Neural cell (in vitro differentiated cells): ENCODE measurements at regions not wholly inside any gene's neighbourhood (a gene's known extent, or its start where the extent isn't known, plus 50 kb on each side); places are given as distances from the start of the nearest gene placed in this dataset.

Source experiments
- H2AFZ ChIP-seq: fragments of 200-600, 300-800 bp; sonication (generic), shearing (Covaris generic); 2 replicates; pipeline ENCODE4 v1.6.0; 2014; ENCODE audit warnings: low read depth, mild to moderate bottlenecking, antibody characterized with exemption, low read length, moderate library complexity
- H3F3A ChIP-seq: fragments of 200-600 bp; shearing (Covaris generic); 2 replicates; pipeline ENCODE4 v1.6.1; 2016; ENCODE audit warnings: mild to moderate bottlenecking, moderate library complexity, mixed read lengths, antibody characterized with exemption, low read length; ENCODE audit not compliant: insufficient read depth, poor library complexity, severe bottlenecking
- H3K27ac ChIP-seq: fragments of 200-600, 300-800 bp; sonication (generic), shearing (Covaris generic); 2 replicates; pipeline ENCODE4 v1.5.1; 2014; ENCODE audit warnings: mild to moderate bottlenecking, low read length, moderate library complexity
- H3K27me3 ChIP-seq: fragments of 300-800, 200-600 bp; sonication (generic), shearing (Covaris generic); 2 replicates; pipeline ENCODE4 v1.6.0; 2014; ENCODE audit warnings: mild to moderate bottlenecking, low read depth, low read length, moderate library complexity; ENCODE audit not compliant: insufficient read depth
- H3K36me3 ChIP-seq: fragments of 300-800, 200-600 bp; sonication (generic), shearing (Covaris generic); 2 replicates; pipeline ENCODE4 v1.5.1; 2014; ENCODE audit warnings: mild to moderate bottlenecking, antibody characterized with exemption, low read length, moderate library complexity; ENCODE audit not compliant: insufficient read depth
- H3K4me2 ChIP-seq: fragments of 300-800, 200-600 bp; sonication (generic), shearing (Covaris generic); 2 replicates; pipeline ENCODE4 v1.6.0; 2014; ENCODE audit warnings: mild to moderate bottlenecking, low read length
- H3K4me3 ChIP-seq: fragments of 300-800, 200-600 bp; sonication (generic), shearing (Covaris generic); 2 replicates; pipeline ENCODE4 v1.5.1; 2014; ENCODE audit warnings: mild to moderate bottlenecking, low read length, moderate library complexity
- H3K79me2 ChIP-seq: fragments of 200-600 bp; shearing (Covaris generic); replicated peaks from 2 replicates; pipeline ENCODE4 v1.6.0; 2014; ENCODE audit warnings: mild to moderate bottlenecking, low read length, moderate library complexity; ENCODE audit not compliant: insufficient read depth
- H3K9ac ChIP-seq: fragments of 300-800, 200-600 bp; sonication (generic), shearing (Covaris generic); 2 replicates; pipeline ENCODE4 v1.6.1; 2016; ENCODE audit warnings: mild to moderate bottlenecking, low read length, mixed read lengths
- H3K9me2 ChIP-seq: fragments of 200-600 bp; shearing (Covaris generic); 2 replicates; pipeline ENCODE4 v1.6.1; 2016; ENCODE audit warnings: mild to moderate bottlenecking, low read length, mixed read lengths; ENCODE audit not compliant: insufficient read depth
- H3K9me3 ChIP-seq: fragments of 200-600, 300-800 bp; sonication (generic), shearing (Covaris generic); 2 replicates; pipeline ENCODE4 v1.6.1; 2016; ENCODE audit warnings: mild to moderate bottlenecking, mixed run types, low read length, moderate library complexity, mixed read lengths
- H4K20me1 ChIP-seq: fragments of 200-600 bp; shearing (Covaris generic); 2 replicates; pipeline ENCODE4 v1.6.1; 2016; ENCODE audit warnings: mild to moderate bottlenecking, mixed run types; ENCODE audit not compliant: insufficient read depth
- EP300 ChIP-seq: fragments of 450-650 bp; conservative IDR thresholded peaks from 2 replicates; pipeline ENCODE4 v1.6.1; 2014; ENCODE audit warnings: antibody characterized with exemption, mild to moderate bottlenecking, moderate library complexity; ENCODE audit not compliant: poor library complexity, severe bottlenecking
- EZH2 ChIP-seq: fragments of 200-600, 300-800 bp; shearing (Covaris generic), sonication (generic); IDR thresholded peaks from 2 replicates; pipeline ENCODE4 v1.6.1; 2014; ENCODE audit warnings: antibody characterized with exemption, low read length, borderline replicate concordance, mild to moderate bottlenecking; ENCODE audit not compliant: insufficient read depth, poor library complexity, severe bottlenecking
- MXI1 ChIP-seq: fragments of 450-650 bp; conservative IDR thresholded peaks from 2 replicates; pipeline ENCODE4 v1.6.1; 2014; ENCODE audit warnings: antibody characterized with exemption, mild to moderate bottlenecking; ENCODE audit not compliant: poor library complexity, severe bottlenecking
- POLR2AphosphoS5 ChIP-seq: IDR thresholded peaks from 2 replicates; pipeline ENCODE4 v1.6.1; 2012
- RAD21 ChIP-seq: fragments of 450-650 bp; conservative IDR thresholded peaks from 2 replicates; pipeline ENCODE4 v1.6.1; 2014; ENCODE audit warnings: antibody characterized with exemption, mild to moderate bottlenecking, moderate library complexity
- SMC3 ChIP-seq: fragments of 450-650 bp; conservative IDR thresholded peaks from 2 replicates; pipeline ENCODE4 v1.6.1; 2014; ENCODE audit warnings: antibody characterized with exemption, mild to moderate bottlenecking, moderate library complexity; ENCODE audit not compliant: poor library complexity
- TAF1 ChIP-seq: IDR thresholded peaks from 2 replicates; pipeline ENCODE4 v1.6.1; 2012; ENCODE audit warnings: low read depth
- TF ChIP-seq, protein P1 (sequence below): fragments of 450-650 bp; IDR thresholded peaks from 2 replicates; pipeline ENCODE4 v1.5.1; 2014; ENCODE audit warnings: antibody characterized with exemption, mild to moderate bottlenecking, moderate library complexity; ENCODE audit not compliant: poor library complexity, severe bottlenecking
- TF ChIP-seq, protein P2 (sequence below): IDR thresholded peaks from 2 replicates; pipeline ENCODE4 v1.6.1; 2012; ENCODE audit warnings: borderline replicate concordance

DNA sequence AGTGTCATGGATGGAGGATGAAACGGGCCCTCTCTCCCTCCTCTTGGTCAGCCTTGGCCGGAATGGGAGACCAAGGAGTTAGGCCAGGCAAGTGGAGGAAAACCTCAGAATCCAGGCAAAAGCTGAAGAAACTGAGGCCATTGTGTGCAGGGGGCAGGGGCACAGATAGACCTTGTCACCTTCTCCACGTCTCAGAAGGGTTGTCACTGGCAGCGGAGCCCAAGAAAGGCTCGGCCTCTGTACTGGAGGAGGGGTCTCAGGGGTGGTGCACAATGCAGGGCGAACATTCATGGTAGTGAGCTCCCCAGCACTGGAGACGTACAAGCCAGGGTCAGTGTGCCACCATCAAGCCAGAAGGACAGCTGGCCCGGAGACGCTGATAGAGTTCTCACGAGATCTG, 139.5 kb downstream of the CPZ start:
- Histone ChIP-seq H4K20me1 (no peaks in the 10 kb centered on the region), H3K9ac (no peak overlapping the region), H3K36me3 (no peaks in the 10 kb centered on the region), H2AFZ (no peak overlapping the region), H3K4me3 (no peak overlapping the region), H3K27me3 (no peaks in the 10 kb centered on the region), H3K79me2 (no peaks in the 10 kb centered on the region), H3F3A (no peaks in the 10 kb centered on the region), H3K9me2 (no peaks in the 10 kb centered on the region), H3K4me2 (no peak overlapping the region), H3K27ac (no peak overlapping the region), H3K9me3 (no peaks in the 10 kb centered on the region)
- TF ChIP-seq RAD21: no peak
- TF ChIP-seq, protein P1, sequence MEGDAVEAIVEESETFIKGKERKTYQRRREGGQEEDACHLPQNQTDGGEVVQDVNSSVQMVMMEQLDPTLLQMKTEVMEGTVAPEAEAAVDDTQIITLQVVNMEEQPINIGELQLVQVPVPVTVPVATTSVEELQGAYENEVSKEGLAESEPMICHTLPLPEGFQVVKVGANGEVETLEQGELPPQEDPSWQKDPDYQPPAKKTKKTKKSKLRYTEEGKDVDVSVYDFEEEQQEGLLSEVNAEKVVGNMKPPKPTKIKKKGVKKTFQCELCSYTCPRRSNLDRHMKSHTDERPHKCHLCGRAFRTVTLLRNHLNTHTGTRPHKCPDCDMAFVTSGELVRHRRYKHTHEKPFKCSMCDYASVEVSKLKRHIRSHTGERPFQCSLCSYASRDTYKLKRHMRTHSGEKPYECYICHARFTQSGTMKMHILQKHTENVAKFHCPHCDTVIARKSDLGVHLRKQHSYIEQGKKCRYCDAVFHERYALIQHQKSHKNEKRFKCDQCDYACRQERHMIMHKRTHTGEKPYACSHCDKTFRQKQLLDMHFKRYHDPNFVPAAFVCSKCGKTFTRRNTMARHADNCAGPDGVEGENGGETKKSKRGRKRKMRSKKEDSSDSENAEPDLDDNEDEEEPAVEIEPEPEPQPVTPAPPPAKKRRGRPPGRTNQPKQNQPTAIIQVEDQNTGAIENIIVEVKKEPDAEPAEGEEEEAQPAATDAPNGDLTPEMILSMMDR: no peak
- TF ChIP-seq, protein P2, sequence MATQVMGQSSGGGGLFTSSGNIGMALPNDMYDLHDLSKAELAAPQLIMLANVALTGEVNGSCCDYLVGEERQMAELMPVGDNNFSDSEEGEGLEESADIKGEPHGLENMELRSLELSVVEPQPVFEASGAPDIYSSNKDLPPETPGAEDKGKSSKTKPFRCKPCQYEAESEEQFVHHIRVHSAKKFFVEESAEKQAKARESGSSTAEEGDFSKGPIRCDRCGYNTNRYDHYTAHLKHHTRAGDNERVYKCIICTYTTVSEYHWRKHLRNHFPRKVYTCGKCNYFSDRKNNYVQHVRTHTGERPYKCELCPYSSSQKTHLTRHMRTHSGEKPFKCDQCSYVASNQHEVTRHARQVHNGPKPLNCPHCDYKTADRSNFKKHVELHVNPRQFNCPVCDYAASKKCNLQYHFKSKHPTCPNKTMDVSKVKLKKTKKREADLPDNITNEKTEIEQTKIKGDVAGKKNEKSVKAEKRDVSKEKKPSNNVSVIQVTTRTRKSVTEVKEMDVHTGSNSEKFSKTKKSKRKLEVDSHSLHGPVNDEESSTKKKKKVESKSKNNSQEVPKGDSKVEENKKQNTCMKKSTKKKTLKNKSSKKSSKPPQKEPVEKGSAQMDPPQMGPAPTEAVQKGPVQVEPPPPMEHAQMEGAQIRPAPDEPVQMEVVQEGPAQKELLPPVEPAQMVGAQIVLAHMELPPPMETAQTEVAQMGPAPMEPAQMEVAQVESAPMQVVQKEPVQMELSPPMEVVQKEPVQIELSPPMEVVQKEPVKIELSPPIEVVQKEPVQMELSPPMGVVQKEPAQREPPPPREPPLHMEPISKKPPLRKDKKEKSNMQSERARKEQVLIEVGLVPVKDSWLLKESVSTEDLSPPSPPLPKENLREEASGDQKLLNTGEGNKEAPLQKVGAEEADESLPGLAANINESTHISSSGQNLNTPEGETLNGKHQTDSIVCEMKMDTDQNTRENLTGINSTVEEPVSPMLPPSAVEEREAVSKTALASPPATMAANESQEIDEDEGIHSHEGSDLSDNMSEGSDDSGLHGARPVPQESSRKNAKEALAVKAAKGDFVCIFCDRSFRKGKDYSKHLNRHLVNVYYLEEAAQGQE: no peak
- TF ChIP-seq EZH2: no peak

DNA sequence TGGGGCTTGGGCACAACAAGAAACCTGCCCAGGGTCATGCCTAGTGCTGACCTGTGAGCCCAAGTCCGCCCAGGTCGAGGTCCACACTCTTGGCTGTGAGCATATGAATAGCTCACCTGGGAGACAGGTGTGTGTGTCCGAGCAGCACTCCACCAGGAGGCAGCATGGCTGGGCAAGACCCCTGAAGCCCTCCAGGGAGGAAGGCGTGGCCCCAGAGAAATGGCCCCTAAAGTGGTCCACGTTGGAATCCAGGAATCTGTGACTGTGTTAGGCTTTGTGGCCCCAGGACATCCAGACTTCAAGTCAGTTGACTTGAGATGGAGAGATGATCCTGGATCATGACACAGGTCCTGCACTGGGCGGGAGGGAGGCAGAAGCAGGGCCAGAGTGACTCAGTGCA, 138.8 kb downstream of the CPZ start:
- no peaks in the 10 kb centered on the region for H3K9me3 ChIP-seq
- no peak overlapping the region for H3K4me2 ChIP-seq
- H3F3A ChIP-seq: no peaks in the 10 kb centered on the region
- H3K4me3 ChIP-seq: no peak overlapping the region
- TF ChIP-seq POLR2AphosphoS5: no peak
- no peak for TF ChIP-seq EP300
- no peak for TF ChIP-seq RAD21
- TF ChIP-seq, protein P2: no peak
- no peak for TF ChIP-seq SMC3
- no peak for TF ChIP-seq TAF1
- TF ChIP-seq, protein P1: no peak
- no peak for TF ChIP-seq MXI1
- TF ChIP-seq EZH2: no peak
- H2AFZ ChIP-seq: no peak overlapping the region
- H3K27ac ChIP-seq: no peak overlapping the region
- no peaks in the 10 kb centered on the region for H3K27me3 ChIP-seq
- no peaks in the 10 kb centered on the region for H3K79me2 ChIP-seq
- no peaks in the 10 kb centered on the region for H4K20me1 ChIP-seq
- H3K9me2 ChIP-seq: no peaks in the 10 kb centered on the region
- H3K9ac ChIP-seq: no peak overlapping the region
- no peaks in the 10 kb centered on the region for H3K36me3 ChIP-seq
